ENCODE measurements at regions not wholly inside any gene's neighbourhood (a gene's known extent, or its start where the extent isn't known, plus 50 kb on each side); places are given as distances from the start of the nearest gene placed in this dataset.

DNA sequence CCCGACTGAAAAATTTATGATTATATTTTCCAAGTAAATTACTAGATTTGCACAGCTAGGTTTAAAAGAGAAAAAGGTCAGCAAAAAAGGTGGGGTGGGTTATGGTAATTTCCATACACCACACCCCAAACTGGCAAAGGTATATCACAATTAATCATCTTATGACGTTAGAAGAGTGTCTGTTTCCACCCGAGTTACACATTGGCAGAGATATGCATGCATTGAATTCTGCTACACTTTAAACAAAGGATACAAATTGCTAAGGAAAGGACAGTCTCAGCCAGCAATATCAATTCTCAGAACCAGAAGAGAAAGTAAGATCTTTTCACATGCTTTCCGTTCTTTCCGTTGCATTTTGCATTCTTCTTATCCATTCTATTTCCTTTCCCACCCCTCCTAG, 843.3 kb downstream of the GATA3 start:
- H3K27me3 ChIP-seq: no peaks in the 10 kb centered on the region
- H3K36me3 ChIP-seq: no peaks in the 10 kb centered on the region
- DNase-seq: no peak
- no peaks in the 10 kb centered on the region for H3K9me3 ChIP-seq
- no peak overlapping the region for H3K4me3 ChIP-seq

DNA sequence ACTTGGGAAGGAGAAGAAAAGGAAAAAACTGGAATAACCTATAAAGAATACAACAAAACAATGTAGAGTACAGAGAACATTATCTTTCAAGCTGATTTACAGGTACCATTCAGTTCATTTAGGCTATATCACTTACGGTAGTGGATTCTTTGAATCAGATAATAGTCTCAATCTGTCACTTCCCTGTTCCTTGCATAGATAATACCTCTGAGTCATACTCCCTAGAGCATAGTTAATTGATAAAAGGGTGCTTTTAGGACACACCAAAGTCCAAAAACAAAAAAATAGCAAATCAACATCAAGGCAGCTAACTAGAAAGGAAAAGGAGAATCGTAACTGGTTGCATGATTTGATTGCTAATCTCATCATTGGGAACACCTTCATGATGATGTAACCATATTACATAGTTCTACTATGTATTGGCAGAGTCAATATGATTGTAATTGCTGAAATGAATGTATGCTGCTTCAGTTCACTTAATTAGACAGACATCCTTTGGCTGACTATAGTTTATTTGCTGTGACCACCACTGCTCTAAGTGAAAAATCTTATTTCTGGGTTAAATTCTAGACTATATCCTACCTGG, 844.4 kb downstream of the GATA3 start:
- no peaks in the 10 kb centered on the region for H3K9me3 ChIP-seq
- no peaks in the 10 kb centered on the region for H3K27me3 ChIP-seq
- no peak overlapping the region for H3K4me3 ChIP-seq
- no peak for DNase-seq
- H3K36me3 ChIP-seq: no peaks in the 10 kb centered on the region

DNA sequence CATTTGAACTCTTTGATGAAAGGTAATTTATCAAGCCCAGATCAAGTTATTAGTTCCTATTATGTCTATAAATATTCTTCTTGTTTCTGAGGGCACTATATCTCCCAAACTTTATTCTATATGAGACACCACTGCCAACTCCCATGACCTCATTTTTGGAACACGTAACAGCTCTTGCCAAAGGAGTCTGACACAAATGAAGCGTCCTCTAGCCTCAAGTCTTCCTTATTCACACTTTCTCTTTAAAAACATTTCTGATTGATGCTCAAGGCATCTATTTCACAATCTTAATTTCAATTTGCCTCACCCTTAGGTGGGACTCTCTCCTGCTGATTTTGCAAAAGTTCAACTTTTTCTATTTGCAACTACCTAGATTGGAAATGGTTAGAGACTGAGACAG, 848.4 kb downstream of the GATA3 start:
- peak; percentile 8 for DNase-seq
- Histone ChIP-seq H3K36me3 (no peaks in the 10 kb centered on the region), H3K4me3 (no peak overlapping the region), H3K27me3 (no peaks in the 10 kb centered on the region), H3K9me3 (no peaks in the 10 kb centered on the region)

DNA sequence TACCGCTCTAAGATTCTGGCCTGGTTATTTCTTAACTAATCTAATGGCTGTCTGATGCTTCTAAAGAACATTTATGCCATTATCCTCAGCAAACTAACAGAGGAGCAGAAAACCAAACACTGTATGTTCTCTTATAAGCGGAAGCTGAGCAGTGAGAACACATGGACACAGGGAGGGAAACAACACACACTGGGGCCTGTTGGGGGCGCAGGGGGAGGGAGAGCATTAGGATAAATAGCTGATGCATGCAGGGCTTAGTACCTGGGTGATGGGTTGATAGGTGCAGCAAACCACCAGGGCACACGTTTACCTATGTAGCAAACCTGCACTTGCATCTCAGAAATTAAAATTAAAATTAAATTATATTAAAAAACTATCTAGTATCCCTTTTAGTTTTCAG, 853.5 kb downstream of the GATA3 start:
- Histone ChIP-seq H3K9me3 (no peaks in the 10 kb centered on the region), H3K4me3 (no peak overlapping the region), H3K36me3 (no peaks in the 10 kb centered on the region), H3K27me3 (no peaks in the 10 kb centered on the region)
- no peak for DNase-seq

DNA sequence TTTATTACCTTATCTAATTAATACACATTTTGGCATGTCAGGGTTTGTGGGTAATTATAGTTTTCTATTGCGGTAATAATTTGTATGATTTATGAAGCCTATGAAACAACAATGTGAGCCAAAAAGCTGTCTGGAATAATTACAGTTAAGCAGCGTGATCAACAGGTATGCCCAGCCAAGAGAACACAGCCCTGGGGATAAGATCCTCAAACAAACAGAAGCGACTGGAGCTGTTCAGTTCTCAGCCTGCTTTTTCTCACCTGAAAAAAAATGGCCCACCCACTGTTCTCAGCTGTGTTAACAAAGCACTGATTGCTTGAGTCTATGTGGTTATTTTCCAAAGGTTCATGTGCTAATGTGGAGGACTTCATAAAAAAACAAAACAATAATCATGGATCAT, 855.8 kb downstream of the GATA3 start:
- no peaks in the 10 kb centered on the region for H3K27me3 ChIP-seq
- no peak overlapping the region for H3K4me3 ChIP-seq
- no peak for DNase-seq
- no peaks in the 10 kb centered on the region for H3K9me3 ChIP-seq
- no peaks in the 10 kb centered on the region for H3K36me3 ChIP-seq

DNA sequence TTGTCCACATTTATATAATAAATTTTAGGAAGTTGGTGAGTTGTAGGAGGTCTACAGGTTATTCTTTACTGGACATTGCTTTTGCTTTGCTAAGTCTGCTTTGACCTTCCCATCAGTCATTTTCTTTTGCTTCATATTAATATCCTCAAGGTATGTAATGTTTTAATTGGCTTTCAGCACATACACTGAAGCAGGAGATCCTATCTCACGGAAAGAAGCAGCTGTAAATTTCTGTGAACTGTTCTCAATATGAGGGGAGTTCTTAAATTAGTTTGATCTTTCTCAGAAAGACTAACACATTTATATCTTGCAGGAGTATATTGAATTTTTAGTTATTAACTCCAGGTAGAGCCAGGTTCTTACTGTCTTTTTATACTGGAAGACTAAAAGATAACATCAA, 856.5 kb downstream of the GATA3 start:
- Histone ChIP-seq H3K4me3 (no peak overlapping the region), H3K9me3 (no peaks in the 10 kb centered on the region), H3K27me3 (no peaks in the 10 kb centered on the region), H3K36me3 (no peaks in the 10 kb centered on the region)
- DNase-seq: no peak

DNA sequence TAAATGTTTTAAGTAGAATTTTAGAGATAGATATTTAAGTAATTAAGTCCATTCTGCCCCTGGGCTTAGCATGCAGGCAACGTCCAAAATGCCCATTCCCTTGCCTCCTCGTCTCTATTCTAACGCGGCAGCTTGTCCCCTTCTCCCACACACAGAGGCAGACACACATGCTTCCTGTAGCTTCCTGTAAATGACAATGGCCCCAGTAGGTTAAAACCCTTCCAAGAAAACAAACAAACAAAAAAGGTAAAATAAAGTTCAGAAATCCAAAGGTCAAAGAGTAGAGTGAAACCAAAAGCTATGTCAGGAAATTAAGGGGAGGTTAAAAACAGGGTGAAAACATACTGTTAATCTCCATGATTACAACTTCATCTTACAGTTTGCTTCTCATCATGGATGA, 857.6 kb downstream of the GATA3 start:
- H3K36me3 ChIP-seq: no peaks in the 10 kb centered on the region
- H3K4me3 ChIP-seq: no peak overlapping the region
- DNase-seq: no peak
- H3K27me3 ChIP-seq: no peaks in the 10 kb centered on the region
- H3K9me3 ChIP-seq: no peaks in the 10 kb centered on the region

DNA sequence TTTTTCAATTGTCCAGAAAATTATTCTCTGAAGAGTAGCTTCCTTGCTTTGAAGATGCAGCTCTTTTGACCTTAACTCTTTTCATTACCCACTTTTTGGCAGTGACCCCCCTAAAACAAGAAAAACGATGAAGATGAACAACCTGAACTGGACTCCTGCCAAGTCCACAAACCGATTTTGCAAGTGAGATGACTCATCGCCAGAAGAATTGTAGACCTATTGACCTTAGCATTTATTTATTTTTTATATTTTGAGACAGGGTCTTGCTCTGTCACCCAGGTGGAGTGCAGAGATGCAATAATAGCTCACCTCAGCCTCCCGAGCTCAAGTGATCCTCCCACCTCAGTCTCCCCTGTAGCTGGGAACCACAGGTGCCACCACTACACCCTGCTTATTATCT, 859.2 kb downstream of the GATA3 start:
- no peaks in the 10 kb centered on the region for H3K27me3 ChIP-seq
- H3K36me3 ChIP-seq: no peaks in the 10 kb centered on the region
- DNase-seq: peak; percentile 9

DNA sequence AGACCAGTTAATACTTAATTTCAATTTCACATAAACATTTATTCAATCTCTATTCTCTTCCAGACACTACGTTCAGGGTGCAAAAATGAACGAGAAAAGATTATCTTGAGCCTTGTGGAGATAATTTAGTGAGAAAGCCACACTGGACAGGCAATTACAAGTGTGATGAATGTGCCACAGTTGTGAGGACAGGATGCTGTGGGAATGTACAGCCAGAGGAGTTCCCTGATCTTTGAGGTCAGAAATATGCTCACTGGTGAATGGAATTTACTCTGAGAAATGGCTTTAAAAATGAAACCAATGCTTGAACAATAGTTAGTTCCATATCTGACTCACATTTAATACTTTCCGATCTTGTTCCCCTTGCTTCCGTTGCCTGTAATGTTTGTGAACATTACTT, 864.8 kb downstream of the GATA3 start:
- H3K36me3 ChIP-seq: no peaks in the 10 kb centered on the region
- DNase-seq: no peak
- no peaks in the 10 kb centered on the region for H3K9me3 ChIP-seq
- H3K4me3 ChIP-seq: no peak overlapping the region
- no peaks in the 10 kb centered on the region for H3K27me3 ChIP-seq

More for the DNA sequence above, 859.2 kb downstream of the GATA3 start:
- no peak overlapping the region for H3K4me3 ChIP-seq
- no peaks in the 10 kb centered on the region for H3K9me3 ChIP-seq

DNA sequence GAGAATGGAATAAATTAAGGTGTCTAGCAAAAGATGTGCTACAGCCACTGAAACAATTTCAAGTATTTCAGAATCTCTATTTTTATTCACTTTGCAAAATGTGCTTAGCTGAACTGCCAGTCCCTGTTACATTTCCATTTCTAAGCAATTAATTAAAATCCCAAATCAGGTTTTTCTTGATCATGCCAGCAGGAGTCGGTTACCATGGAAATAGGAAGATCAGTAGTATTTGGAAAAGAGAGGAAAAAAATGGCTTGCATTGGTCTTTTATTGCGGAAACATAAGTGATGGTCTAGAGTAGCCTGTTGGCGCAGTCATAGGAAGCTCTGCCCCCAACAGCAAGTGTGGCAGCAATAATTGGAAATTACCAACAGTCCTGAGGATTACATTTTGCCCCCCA, 867.1 kb downstream of the GATA3 start:
- Histone ChIP-seq H3K27me3 (no peaks in the 10 kb centered on the region), H3K36me3 (no peaks in the 10 kb centered on the region)
- DNase-seq: no peak

DNA sequence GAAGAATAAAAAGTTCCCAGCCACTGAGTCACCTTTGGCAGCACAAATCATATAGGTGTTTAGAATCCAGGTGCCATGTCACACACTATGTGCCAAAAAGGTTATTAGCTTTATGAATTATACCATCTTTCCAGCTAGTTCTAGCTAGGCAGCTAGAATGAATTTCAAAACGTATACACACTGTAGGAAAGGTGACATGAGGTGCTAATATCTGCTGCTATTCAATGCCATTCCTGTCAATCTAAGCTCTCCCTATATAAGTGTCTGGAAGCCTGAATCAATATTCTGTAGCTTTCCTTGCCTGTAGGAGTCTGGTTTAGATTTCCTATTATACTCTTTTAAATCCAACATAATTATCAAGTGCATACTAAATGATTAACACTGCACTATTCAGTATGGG, 868.6 kb downstream of the GATA3 start:
- Histone ChIP-seq H3K4me3 (no peak overlapping the region), H3K27me3 (no peaks in the 10 kb centered on the region), H3K9me3 (no peaks in the 10 kb centered on the region; the same call in 1 of the 2 replicates), H3K36me3 (no peaks in the 10 kb centered on the region)
- DNase-seq: no peak

More for the DNA sequence above, 867.1 kb downstream of the GATA3 start:
- H3K4me3 ChIP-seq: no peak overlapping the region
- no peaks in the 10 kb centered on the region; the same call in 1 of the 2 replicates for H3K9me3 ChIP-seq

DNA sequence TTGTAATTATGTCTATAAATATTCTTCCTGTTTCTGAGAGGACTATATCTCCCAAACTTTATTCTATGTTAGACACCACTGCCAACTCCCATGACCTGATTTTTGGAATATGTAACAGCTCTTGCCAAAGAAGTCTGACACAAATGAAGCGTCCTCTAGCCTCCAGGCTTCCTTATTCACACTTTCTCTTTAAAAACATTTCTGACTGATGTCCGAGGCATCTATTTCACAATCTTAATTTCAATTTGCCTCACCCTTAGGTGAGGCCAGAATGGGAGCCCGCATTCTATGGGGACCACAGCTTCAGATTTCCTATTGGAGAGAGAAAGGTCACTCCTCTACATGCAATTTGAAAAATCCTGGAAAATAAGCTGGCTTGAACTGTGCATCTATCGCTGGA, 873.2 kb downstream of the GATA3 start:
- Histone ChIP-seq H3K4me3 (no peak overlapping the region), H3K36me3 (no peaks in the 10 kb centered on the region)
- no peak for DNase-seq

DNA sequence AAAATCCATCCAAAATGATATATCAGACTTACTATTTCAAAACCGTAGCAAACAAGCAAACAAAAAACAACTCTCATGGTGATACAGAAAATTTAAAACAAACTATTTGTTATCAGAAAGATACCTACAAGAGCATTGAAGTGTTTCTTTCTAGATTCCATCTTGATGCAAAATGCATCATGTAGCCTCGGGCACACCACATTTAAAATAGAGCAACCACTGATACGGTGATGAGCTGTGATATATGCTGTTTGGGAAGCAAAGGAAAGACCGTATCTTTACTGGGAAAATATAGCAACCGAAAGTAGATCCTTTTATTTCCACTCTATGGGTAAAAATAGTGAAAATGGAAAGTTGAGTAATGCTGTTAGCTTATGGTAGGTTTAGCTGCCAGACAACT, 892.0 kb downstream of the GATA3 start:
- Histone ChIP-seq H3K9me3 (no peaks in the 10 kb centered on the region), H3K4me3 (no peak overlapping the region), H3K27me3 (no peaks in the 10 kb centered on the region), H3K36me3 (no peaks in the 10 kb centered on the region)
- no peak for DNase-seq

More for the DNA sequence above, 873.2 kb downstream of the GATA3 start:
- no peaks in the 10 kb centered on the region for H3K27me3 ChIP-seq
- no peaks in the 10 kb centered on the region; the same call in 1 of the 2 replicates for H3K9me3 ChIP-seq

DNA sequence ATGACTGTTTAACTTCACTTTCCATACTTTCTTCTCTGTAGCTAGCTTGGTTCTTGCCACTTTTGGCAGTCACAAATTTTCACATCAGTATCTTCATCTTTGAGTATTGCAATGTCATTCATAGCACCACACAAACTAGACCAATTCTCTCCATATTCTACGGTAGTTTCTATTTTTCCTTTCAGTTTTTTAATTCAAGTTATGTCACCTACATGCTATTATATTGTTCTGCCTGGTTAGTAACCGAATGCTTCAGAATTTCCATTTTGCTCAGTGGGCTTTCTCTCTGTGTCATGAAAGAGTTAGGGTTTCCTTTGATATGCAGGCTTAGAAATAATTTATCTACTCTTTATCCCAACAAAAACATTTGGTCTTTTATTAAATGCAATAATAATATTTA, 896.5 kb downstream of the GATA3 start:
- no peaks in the 10 kb centered on the region for H3K27me3 ChIP-seq

DNA sequence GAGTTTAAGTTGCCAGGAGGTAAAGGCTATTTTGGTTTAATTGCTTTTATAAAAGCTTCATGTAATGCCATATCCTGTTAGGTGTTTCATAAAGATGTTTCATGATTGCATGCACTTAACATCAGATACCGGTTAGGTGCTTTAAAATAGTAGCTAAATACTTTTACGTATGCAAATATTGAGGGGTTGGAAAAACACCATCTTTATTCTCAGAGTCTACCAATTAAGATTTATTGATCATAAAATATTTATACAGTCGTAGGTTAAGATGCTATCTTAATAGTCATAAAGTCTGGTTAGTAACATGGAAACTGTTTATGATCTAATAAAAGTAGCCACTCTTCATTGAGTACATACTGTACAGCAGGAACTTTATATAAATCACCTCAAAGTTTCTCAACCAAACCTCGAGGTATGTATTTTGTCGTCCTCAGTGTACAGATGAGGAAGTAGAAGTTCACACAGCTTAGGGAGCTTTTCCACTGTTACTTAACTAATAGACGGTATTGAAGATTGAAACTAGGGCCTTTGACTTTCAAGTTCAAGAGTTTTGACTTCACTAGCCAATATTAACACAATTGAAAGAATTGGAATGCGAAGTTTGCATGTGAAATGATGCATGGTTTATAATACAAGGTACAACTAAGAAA, 897.1 kb downstream of the GATA3 start:
- Histone ChIP-seq H3K4me3 (no peak overlapping the region), H3K9me3 (no peaks in the 10 kb centered on the region), H3K36me3 (no peaks in the 10 kb centered on the region), H3K27me3 (no peaks in the 10 kb centered on the region)
- no peak for DNase-seq

More for the DNA sequence above, 896.5 kb downstream of the GATA3 start:
- H3K36me3 ChIP-seq: no peaks in the 10 kb centered on the region
- DNase-seq: no peak
- H3K9me3 ChIP-seq: no peaks in the 10 kb centered on the region
- no peak overlapping the region for H3K4me3 ChIP-seq

DNA sequence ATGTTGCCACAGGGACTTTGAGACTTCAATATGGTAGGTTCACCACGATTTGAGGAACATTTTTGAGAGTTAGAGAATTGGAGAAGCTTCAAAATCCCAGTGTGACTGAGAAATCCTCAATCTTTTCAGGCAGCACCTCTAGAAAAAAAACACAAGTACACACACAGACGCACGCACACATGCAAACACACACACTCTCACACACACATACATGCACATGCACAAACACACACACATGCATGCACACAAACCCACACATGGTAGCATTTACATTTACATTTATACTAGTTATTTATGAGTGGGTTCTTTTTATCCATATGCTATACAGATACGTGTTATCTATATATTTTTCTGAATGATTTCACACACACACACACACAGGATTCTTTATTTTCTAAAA, 901.9 kb downstream of the GATA3 start:
- H3K9me3 ChIP-seq: no peaks in the 10 kb centered on the region
- no peak for DNase-seq
- H3K27me3 ChIP-seq: no peaks in the 10 kb centered on the region
- no peak overlapping the region for H3K4me3 ChIP-seq
- no peaks in the 10 kb centered on the region for H3K36me3 ChIP-seq

DNA sequence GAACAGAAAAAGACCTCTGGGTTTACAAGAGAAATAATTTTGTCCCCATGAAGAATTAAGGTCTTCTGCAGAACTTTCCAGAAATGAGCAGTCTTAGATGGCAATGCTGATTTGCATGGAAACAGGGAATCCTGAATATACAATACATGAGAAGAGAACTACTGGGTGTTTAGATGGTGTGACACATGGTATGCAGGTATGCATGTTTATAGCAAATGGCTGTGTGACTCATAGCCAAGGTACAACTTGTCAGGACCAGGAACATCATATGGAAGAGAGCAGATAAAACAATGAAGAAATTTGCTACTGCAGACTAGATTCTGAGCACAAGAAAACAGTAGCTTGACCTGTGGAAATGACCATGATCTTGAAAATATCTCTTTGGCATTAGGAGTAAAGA, 907.8 kb downstream of the GATA3 start:
- no peaks in the 10 kb centered on the region for H3K27me3 ChIP-seq
- no peaks in the 10 kb centered on the region for H3K36me3 ChIP-seq
- H3K9me3 ChIP-seq: peaks cover 2% of the 10 kb centered on the region; the same call in 1 of the 2 replicates
- no peak overlapping the region for H3K4me3 ChIP-seq
- no peak for DNase-seq

DNA sequence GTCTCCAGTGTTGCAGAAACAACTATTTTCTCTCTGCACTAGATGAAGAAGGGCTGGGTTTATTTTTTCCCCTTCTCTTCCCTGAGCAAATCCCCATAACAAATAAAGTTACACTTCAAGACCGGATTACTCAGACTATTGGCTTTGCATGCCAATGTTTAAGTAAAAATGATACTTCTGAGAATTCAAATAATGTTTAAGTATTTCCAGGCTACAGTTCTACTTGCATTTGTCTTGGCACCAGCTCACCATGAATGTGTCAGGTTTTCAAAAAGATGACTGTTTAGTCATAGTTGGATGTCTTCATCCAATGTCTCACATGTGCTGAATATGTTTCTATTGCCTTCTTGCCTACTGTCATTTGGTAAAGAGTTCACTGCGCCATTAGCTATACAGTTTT, 912.6 kb downstream of the GATA3 start:
- H3K9me3 ChIP-seq: peaks cover 4% of the 10 kb centered on the region; the same call in 1 of the 2 replicates

More for the DNA sequence above, 912.6 kb downstream of the GATA3 start:
- H3K36me3 ChIP-seq: no peaks in the 10 kb centered on the region
- no peak overlapping the region for H3K4me3 ChIP-seq
- H3K27me3 ChIP-seq: no peaks in the 10 kb centered on the region
- peak; percentile 68 for DNase-seq
